Ishikawa (cell line): ENCODE measurements at regions not wholly inside any gene's neighbourhood (a gene's known extent, or its start where the extent isn't known, plus 50 kb on each side); places are given as distances from the start of the nearest gene placed in this dataset.

Experiments
- CEBPB ChIP-seq: IDR thresholded peaks from 2 replicates; pipeline ENCODE4 v1.6.1; 2012
- CREB1 ChIP-seq: IDR thresholded peaks from 2 replicates; pipeline ENCODE4 v1.6.1; 2012; ENCODE audit warnings: low read depth
- EGR1 ChIP-seq: IDR thresholded peaks from 2 replicates; pipeline ENCODE4 v1.6.1; 2012
- EP300 ChIP-seq: IDR thresholded peaks from 2 replicates; pipeline ENCODE4 v1.6.1; 2012; ENCODE audit warnings: borderline replicate concordance
- FOXM1 ChIP-seq: IDR thresholded peaks from 2 replicates; pipeline ENCODE4 v1.6.1; 2012; ENCODE audit warnings: low read depth, borderline replicate concordance
- NFIC ChIP-seq: IDR thresholded peaks from 2 replicates; pipeline ENCODE4 v1.6.1; 2012
- RAD21 ChIP-seq: IDR thresholded peaks from 2 replicates; pipeline ENCODE4 v1.6.1; 2012; ENCODE audit warnings: low read depth
- TAF1 ChIP-seq: IDR thresholded peaks from 2 replicates; pipeline ENCODE4 v1.6.1; 2012; ENCODE audit warnings: low read depth, mild to moderate bottlenecking
- TCF12 ChIP-seq: IDR thresholded peaks from 2 replicates; pipeline ENCODE4 v1.6.1; 2012; ENCODE audit warnings: low read depth
- TEAD4 ChIP-seq: IDR thresholded peaks from 2 replicates; pipeline ENCODE4 v1.6.1; 2012
- YY1 ChIP-seq: IDR thresholded peaks from 2 replicates; pipeline ENCODE4 v1.6.1; 2012; ENCODE audit warnings: low read depth
- ZBTB7A ChIP-seq: IDR thresholded peaks from 2 replicates; pipeline ENCODE4 v1.6.1; 2012; ENCODE audit warnings: low read depth
- TF ChIP-seq, protein P1 (sequence below): IDR thresholded peaks from 2 replicates; pipeline ENCODE4 v1.6.1; 2012; ENCODE audit warnings: low read depth, mild to moderate bottlenecking
- TF ChIP-seq, protein P2 (sequence below): IDR thresholded peaks from 2 replicates; pipeline ENCODE4 v1.6.1; 2012
- TF ChIP-seq, protein P3 (sequence below): IDR thresholded peaks from 2 replicates; pipeline ENCODE4 v1.6.1; 2012

DNA sequence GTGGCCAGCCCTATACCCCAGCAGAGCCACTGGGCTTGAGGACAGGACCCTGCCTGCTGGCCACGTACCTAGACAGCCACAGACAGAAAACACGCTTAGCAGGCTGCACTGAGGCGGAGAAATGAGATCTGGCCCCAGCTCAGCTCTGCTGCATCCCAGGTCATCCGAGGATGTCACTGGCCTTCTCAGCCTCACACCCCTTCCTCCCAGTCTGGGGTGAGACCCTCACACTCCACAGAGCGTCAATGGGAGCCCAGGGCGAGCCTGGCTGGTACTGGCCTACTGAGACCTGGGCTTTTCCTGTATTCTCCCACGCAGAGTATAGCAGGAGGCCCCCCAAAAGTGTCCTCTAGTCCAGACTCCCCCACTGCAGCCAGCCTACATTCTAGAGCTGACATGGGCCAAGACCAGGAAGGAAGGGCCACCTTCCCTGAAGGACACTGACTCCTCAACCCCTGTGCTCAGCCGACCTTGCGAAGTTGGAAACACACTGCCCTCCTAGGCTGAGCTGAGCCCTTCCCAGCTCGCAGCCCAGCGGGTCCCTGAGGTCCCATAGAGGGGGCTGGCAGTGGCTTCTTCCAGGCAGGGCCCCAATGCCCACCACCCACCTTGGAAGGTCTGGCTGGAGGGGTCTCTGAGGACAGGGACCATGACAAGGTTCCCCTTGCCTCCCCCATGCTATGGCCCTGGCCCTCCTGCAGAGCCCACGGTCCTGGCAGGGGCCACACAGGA lies 65.9 kb upstream of the LINC01488 start:
- TF ChIP-seq EP300 (no peak), YY1 (no peak), RAD21 (no peak), ZBTB7A (no peak)

DNA sequence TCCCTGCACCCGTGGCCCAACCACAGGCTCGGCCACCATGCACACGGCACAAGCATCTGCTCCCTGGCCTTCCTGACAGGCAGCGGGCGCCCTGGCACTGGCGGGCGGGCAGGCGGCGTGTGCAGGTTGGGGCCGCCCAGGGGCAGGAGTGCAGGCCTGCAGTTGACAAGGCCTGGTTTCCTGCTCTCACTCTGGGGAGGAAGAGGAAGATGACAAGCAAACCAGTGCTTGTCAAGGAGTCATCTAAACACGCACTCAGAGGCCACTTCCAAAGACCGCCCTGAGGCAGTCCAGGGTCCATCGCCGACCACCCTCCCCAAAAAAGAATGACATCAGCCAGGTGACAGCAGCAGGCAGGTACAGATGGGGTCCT lies 65.3 kb upstream of the LINC01488 start:
- no peak for TF ChIP-seq RAD21
- no peak for TF ChIP-seq EP300
- TF ChIP-seq NFIC = no peak
- no peak for TF ChIP-seq EGR1
- TF ChIP-seq CEBPB = no peak
- no peak for TF ChIP-seq TAF1
- TF ChIP-seq, protein P1, sequence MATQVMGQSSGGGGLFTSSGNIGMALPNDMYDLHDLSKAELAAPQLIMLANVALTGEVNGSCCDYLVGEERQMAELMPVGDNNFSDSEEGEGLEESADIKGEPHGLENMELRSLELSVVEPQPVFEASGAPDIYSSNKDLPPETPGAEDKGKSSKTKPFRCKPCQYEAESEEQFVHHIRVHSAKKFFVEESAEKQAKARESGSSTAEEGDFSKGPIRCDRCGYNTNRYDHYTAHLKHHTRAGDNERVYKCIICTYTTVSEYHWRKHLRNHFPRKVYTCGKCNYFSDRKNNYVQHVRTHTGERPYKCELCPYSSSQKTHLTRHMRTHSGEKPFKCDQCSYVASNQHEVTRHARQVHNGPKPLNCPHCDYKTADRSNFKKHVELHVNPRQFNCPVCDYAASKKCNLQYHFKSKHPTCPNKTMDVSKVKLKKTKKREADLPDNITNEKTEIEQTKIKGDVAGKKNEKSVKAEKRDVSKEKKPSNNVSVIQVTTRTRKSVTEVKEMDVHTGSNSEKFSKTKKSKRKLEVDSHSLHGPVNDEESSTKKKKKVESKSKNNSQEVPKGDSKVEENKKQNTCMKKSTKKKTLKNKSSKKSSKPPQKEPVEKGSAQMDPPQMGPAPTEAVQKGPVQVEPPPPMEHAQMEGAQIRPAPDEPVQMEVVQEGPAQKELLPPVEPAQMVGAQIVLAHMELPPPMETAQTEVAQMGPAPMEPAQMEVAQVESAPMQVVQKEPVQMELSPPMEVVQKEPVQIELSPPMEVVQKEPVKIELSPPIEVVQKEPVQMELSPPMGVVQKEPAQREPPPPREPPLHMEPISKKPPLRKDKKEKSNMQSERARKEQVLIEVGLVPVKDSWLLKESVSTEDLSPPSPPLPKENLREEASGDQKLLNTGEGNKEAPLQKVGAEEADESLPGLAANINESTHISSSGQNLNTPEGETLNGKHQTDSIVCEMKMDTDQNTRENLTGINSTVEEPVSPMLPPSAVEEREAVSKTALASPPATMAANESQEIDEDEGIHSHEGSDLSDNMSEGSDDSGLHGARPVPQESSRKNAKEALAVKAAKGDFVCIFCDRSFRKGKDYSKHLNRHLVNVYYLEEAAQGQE = no peak
- no peak for TF ChIP-seq ZBTB7A
- TF ChIP-seq TCF12 = no peak
- no peak for TF ChIP-seq CREB1
- TF ChIP-seq, protein P2, sequence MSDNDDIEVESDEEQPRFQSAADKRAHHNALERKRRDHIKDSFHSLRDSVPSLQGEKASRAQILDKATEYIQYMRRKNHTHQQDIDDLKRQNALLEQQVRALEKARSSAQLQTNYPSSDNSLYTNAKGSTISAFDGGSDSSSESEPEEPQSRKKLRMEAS = no peak
- TF ChIP-seq TEAD4 = no peak
- TF ChIP-seq, protein P3, sequence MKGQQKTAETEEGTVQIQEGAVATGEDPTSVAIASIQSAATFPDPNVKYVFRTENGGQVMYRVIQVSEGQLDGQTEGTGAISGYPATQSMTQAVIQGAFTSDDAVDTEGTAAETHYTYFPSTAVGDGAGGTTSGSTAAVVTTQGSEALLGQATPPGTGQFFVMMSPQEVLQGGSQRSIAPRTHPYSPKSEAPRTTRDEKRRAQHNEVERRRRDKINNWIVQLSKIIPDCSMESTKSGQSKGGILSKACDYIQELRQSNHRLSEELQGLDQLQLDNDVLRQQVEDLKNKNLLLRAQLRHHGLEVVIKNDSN = no peak
- TF ChIP-seq YY1 = no peak
- TF ChIP-seq FOXM1 = no peak

DNA sequence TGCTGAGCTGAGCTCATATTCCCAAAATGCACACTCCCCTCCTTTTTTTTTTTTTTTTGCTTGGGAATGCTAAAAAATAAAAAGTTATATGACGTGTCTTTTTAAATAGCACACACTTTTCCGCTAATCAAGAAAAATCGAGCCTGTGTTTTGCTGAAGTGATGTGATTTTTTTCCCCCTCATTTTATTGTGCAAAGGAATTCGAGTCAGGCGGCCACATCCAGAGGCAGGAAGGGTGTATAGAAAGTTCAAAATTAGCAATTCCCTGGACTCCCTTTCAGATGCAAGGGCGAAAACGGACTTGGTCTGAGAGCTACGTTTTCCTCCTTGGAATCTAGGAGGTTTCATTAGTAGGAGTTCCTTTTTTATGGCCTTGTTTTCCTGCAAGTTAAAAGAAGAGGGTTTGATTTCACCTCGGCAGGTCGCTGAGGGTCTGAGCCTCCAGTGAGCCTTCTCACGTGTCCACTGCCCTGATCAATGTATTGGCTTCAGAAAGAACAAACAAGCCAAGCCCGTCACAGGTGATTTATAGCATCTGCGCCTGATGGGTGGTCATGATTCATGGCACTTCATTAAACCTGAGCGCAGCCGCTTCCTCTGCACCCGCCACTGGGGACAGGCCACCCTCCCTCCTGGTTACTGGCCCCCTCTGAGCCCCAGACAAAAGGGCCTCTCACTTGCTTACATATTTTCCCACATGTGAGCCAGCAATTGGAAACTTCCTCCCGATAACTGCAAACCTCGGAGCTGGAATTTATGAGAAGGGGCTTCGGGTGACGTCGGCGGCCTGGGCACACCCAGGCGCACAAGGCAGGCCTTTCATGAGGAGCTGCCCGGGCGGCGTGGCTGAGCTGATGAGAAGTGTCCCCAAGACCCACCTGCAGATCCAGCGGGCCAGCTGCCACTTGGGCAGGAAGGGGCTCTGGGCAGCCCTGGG lies 64.4 kb upstream of the LINC01488 start:
- TF ChIP-seq TEAD4 = no peak
- TF ChIP-seq FOXM1 = no peak
- no peak for TF ChIP-seq TCF12
- no peak for TF ChIP-seq TAF1
- TF ChIP-seq ZBTB7A = no peak
- TF ChIP-seq CEBPB = no peak
- TF ChIP-seq YY1 = no peak
- TF ChIP-seq EGR1 = no peak
- TF ChIP-seq, protein P3 = no peak
- TF ChIP-seq NFIC = no peak
- TF ChIP-seq, protein P1 = no peak
- no peak for TF ChIP-seq CREB1

DNA sequence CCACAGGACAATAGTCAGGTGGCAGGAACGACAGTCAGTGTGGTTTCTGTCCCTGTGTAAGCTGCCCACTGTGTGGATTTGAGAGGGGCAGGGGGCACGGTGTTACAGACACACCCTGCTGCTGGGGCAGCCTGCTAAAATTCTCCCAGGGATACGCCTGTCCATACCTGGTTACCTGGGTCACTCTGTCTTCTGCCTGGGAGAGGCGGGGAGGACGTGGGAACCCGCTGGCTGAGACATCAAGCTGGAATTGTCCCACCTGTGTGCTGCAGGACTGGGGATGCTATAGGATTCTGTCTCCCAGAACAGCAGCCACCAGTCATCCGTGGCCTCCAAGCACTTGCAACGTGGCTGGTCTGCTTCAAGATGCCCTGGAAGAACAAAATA lies 63.8 kb upstream of the LINC01488 start:
- TF ChIP-seq TAF1 (no peak), FOXM1 (no peak), RAD21 (no peak), TEAD4 (no peak), YY1 (no peak), CEBPB (no peak), TCF12 (no peak), EP300 (no peak)
- TF ChIP-seq, protein P2 = no peak
- TF ChIP-seq, protein P3 = no peak
- TF ChIP-seq, protein P1 = no peak
